HepG2 (cell line): ENCODE measurements at regions not wholly inside any gene's neighbourhood (a gene's known extent, or its start where the extent isn't known, plus 50 kb on each side); places are given as distances from the start of the nearest gene placed in this dataset.

Experiments
- ATF3 ChIP-seq: sonication (generic); formaldehyde crosslinking; IDR thresholded peaks from 2 replicates; pipeline ENCODE4 v1.4.0; 2020; ENCODE audit warnings: missing genetic modification reagents
- CBFB ChIP-seq: sonication (generic); formaldehyde crosslinking; IDR thresholded peaks from 2 replicates; pipeline ENCODE4 v1.4.0; 2020; ENCODE audit warnings: missing genetic modification reagents
- CCAR2 ChIP-seq: fragments of 200-400 bp; formaldehyde crosslinking; optimal IDR thresholded peaks from 2 replicates; pipeline ENCODE3; 2018; ENCODE audit warnings: low read depth, mild to moderate bottlenecking, low read length, moderate library complexity
- GZF1 ChIP-seq: sonication (generic); formaldehyde crosslinking; IDR thresholded peaks from 2 replicates; pipeline ENCODE4 v1.5.1; 2020; ENCODE audit warnings: mild to moderate bottlenecking, missing genetic modification reagents
- HMGXB4 ChIP-seq, 2 experiments: sonication (generic) in 1 of 2; formaldehyde crosslinking in 1 of 2; IDR thresholded peaks; 2 replicates each; pipeline versions ENCODE4 v1.4.0 to v1.6.1; 2018 to 2020; ENCODE audit warnings: missing genetic modification reagents in 2 of 2, borderline replicate concordance in 1 of 2, low read depth in 1 of 2, mild to moderate bottlenecking in 1 of 2, missing biosample characterization in 1 of 2
- KDM4B ChIP-seq: sonication (generic); formaldehyde crosslinking; IDR thresholded peaks from 2 replicates; pipeline ENCODE4 v1.4.0; 2020; ENCODE audit warnings: missing genetic modification reagents
- KLF15 ChIP-seq: sonication (generic); formaldehyde crosslinking; IDR thresholded peaks from 2 replicates; pipeline ENCODE4 v1.8.1; 2023; ENCODE audit warnings: borderline replicate concordance, mild to moderate bottlenecking, inconsistent platforms, missing genetic modification reagents, mixed read lengths
- LCORL ChIP-seq, 2 experiments: fragments of 450-650 bp in 1 of 2; sonication (generic) in 1 of 2; formaldehyde crosslinking in 1 of 2; IDR thresholded peaks; 2 replicates each; pipeline versions ENCODE4 v1.5.0 to v1.6.1; 2017 to 2020; ENCODE audit warnings: antibody characterized with exemption in 1 of 2, missing genetic modification reagents in 1 of 2
- MAZ ChIP-seq, 2 experiments: sonication (generic) in 1 of 2; formaldehyde crosslinking in 1 of 2; IDR thresholded peaks; 2 replicates each; pipeline versions ENCODE4 v1.5.0 to v1.6.1; 2012 to 2020; ENCODE audit warnings: low read depth in 2 of 2, mild to moderate bottlenecking in 2 of 2, borderline replicate concordance in 1 of 2, improper control_type of control experiment in 1 of 2, low read length in 1 of 2, missing genetic modification reagents in 1 of 2, moderate library complexity in 1 of 2
- RFX5 ChIP-seq: IDR thresholded peaks from 2 replicates; pipeline ENCODE4 v1.6.1; 2011; ENCODE audit warnings: low read depth, low read length, improper control_type of control experiment
- RXRA ChIP-seq: sonication (generic); formaldehyde crosslinking; IDR thresholded peaks from 2 replicates; pipeline ENCODE4 v1.5.1; 2020; ENCODE audit warnings: missing genetic modification reagents
- SNRNP70 ChIP-seq: fragments of 200-400 bp; formaldehyde crosslinking; IDR thresholded peaks from 2 replicates; pipeline ENCODE4 v1.6.1; 2017; ENCODE audit warnings: mild to moderate bottlenecking, low read depth, low read length, moderate library complexity
- SP140L ChIP-seq: sonication (generic); formaldehyde crosslinking; IDR thresholded peaks from 2 replicates; pipeline ENCODE4 v1.4.0; 2020; ENCODE audit warnings: missing genetic modification reagents, borderline replicate concordance
- SUZ12 ChIP-seq: fragments of 150-350 bp; IDR thresholded peaks from 2 replicates; pipeline ENCODE4 v1.6.1; 2014; ENCODE audit warnings: low read depth, low read length
- TAF15 ChIP-seq: fragments of 200-400 bp; formaldehyde crosslinking; IDR thresholded peaks from one replicate; pipeline ENCODE4 v1.6.1; 2018; ENCODE audit warnings: mild to moderate bottlenecking, low read depth, low read length; ENCODE audit not compliant: poor library complexity, severe bottlenecking
- ZBTB8A ChIP-seq: sonication (generic); formaldehyde crosslinking; IDR thresholded peaks from 2 replicates; pipeline ENCODE4 v1.4.0; 2020; ENCODE audit warnings: mild to moderate bottlenecking, low read depth, missing genetic modification reagents, borderline replicate concordance
- ZC3H13 ChIP-seq: sonication (generic); formaldehyde crosslinking; IDR thresholded peaks from 2 replicates; pipeline ENCODE4 v1.8.1; 2023; ENCODE audit warnings: mild to moderate bottlenecking, missing genetic modification reagents, moderate library complexity
- ZNF138 ChIP-seq: sonication (generic); formaldehyde crosslinking; IDR thresholded peaks from 2 replicates; pipeline ENCODE4 v1.5.0; 2020; ENCODE audit warnings: mild to moderate bottlenecking, low read depth, missing genetic modification reagents
- ZNF230 ChIP-seq: sonication (generic); formaldehyde crosslinking; IDR thresholded peaks from 2 replicates; pipeline ENCODE4 v1.4.0; 2020; ENCODE audit warnings: mild to moderate bottlenecking, missing genetic modification reagents
- ZNF350 ChIP-seq: sonication (generic); formaldehyde crosslinking; IDR thresholded peaks from 2 replicates; pipeline ENCODE4 v1.4.0; 2020; ENCODE audit warnings: mild to moderate bottlenecking, low read depth, missing genetic modification reagents, borderline replicate concordance
- ZNF441 ChIP-seq: sonication (generic); formaldehyde crosslinking; IDR thresholded peaks from 2 replicates; pipeline ENCODE4 v1.7.0; 2021; ENCODE audit warnings: missing genetic modification reagents, borderline replicate concordance
- ZNF558 ChIP-seq: sonication (generic); formaldehyde crosslinking; IDR thresholded peaks from 2 replicates; pipeline ENCODE4 v1.9.0; 2022; ENCODE audit warnings: mild to moderate bottlenecking, missing genetic modification reagents, borderline replicate concordance
- ZNF598 ChIP-seq: sonication (generic); formaldehyde crosslinking; IDR thresholded peaks from 2 replicates; pipeline ENCODE4 v1.5.1; 2020; ENCODE audit warnings: mild to moderate bottlenecking, missing genetic modification reagents, borderline replicate concordance
- ZNF607 ChIP-seq: sonication (generic); formaldehyde crosslinking; IDR thresholded peaks from 2 replicates; pipeline ENCODE4 v1.5.1; 2020; ENCODE audit warnings: missing genetic modification reagents, mild to moderate bottlenecking, borderline replicate concordance
- ZNF713 ChIP-seq: sonication (generic); formaldehyde crosslinking; IDR thresholded peaks from 2 replicates; pipeline ENCODE4 v1.4.0; 2020; ENCODE audit warnings: mild to moderate bottlenecking, missing genetic modification reagents
- ZSCAN12 ChIP-seq: sonication (generic); formaldehyde crosslinking; IDR thresholded peaks from 2 replicates; pipeline ENCODE4 v1.9.0; 2021; ENCODE audit warnings: mild to moderate bottlenecking, missing genetic modification reagents
- TF ChIP-seq, protein P1 (sequence below): sonication (generic); formaldehyde crosslinking; IDR thresholded peaks from 2 replicates; pipeline ENCODE4 v1.5.0; 2020; ENCODE audit warnings: missing genetic modification reagents
- TF ChIP-seq, protein P2 (sequence below): sonication (generic); formaldehyde crosslinking; IDR thresholded peaks from 2 replicates; pipeline ENCODE4 v1.8.1; 2023; ENCODE audit warnings: mild to moderate bottlenecking, missing genetic modification reagents

DNA sequence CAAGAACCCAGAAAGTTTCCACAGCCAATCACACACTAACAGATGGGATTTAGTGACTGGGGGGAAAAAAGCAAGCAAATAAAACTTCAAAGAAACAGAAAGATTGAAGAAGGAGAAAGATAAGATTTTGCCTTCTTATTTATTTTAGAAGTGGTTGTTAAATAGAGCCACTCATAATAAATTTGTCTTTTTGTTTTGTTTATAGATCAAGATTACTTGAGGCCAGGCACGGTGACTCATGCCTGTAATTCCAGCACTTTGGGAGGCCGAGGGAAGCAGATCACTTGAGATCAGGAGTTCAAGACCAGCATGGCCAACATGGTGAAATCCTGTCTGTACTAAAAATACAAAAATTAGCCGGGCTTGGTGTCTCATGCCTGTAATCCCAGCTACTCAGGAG, 94.9 kb upstream of the RANBP3L start (continued):
- TF ChIP-seq TAF15 (no peak), KLF15 (no peak), ZC3H13 (CRISPR knock-in tag) (no peak), CCAR2 (no peak), GZF1 (CRISPR knock-in tag) (no peak), ZNF138 (CRISPR knock-in tag) (no peak), SP140L (CRISPR knock-in tag) (no peak), RXRA (CRISPR knock-in tag) (no peak), SUZ12 (no peak), ATF3 (peak; percentile 59), KDM4B (CRISPR knock-in tag) (no peak), RFX5 (no peak), ZSCAN12 (CRISPR knock-in tag) (no peak), LCORL (IDR thresholded peaks at IDR 0.05) (no peak), LCORL (CRISPR knock-in tag; IDR thresholded peaks at IDR 0.05) (no peak), ZNF713 (CRISPR knock-in tag) (no peak), ZNF230 (CRISPR knock-in tag) (no peak), ZNF350 (CRISPR knock-in tag) (no peak), ZBTB8A (CRISPR knock-in tag) (no peak), HMGXB4 (CRISPR knock-in tag; IDR thresholded peaks at IDR 0.05; ENCODE audit: borderline replicate concordance in 1 of 2, low read depth in 1 of 2) (no peak), SNRNP70 (no peak), ZNF607 (CRISPR knock-in tag) (no peak), ZNF598 (no peak), MAZ (IDR thresholded peaks at IDR 0.05; ENCODE audit: borderline replicate concordance, low read depth, low read length) (no peak), MAZ (CRISPR knock-in tag; IDR thresholded peaks at IDR 0.05; ENCODE audit: low read depth) (no peak), ZNF558 (CRISPR knock-in tag) (no peak), ZNF441 (CRISPR knock-in tag) (no peak), CBFB (CRISPR knock-in tag) (no peak)
- TF ChIP-seq, protein P1, sequence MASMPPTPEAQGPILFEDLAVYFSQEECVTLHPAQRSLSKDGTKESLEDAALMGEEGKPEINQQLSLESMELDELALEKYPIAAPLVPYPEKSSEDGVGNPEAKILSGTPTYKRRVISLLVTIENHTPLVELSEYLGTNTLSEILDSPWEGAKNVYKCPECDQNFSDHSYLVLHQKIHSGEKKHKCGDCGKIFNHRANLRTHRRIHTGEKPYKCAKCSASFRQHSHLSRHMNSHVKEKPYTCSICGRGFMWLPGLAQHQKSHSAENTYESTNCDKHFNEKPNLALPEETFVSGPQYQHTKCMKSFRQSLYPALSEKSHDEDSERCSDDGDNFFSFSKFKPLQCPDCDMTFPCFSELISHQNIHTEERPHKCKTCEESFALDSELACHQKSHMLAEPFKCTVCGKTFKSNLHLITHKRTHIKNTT (CRISPR knock-in tag), result no peak
- TF ChIP-seq, protein P2, sequence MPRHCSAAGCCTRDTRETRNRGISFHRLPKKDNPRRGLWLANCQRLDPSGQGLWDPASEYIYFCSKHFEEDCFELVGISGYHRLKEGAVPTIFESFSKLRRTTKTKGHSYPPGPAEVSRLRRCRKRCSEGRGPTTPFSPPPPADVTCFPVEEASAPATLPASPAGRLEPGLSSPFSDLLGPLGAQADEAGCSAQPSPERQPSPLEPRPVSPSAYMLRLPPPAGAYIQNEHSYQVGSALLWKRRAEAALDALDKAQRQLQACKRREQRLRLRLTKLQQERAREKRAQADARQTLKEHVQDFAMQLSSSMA (CRISPR knock-in tag), result no peak
